Peyer's patch (tissue), 4 donors: ENCODE measurements at regions not wholly inside any gene's neighbourhood (a gene's known extent, or its start where the extent isn't known, plus 50 kb on each side); places are given as distances from the start of the nearest gene placed in this dataset.

Experiments
- DNase-seq, 3 donors: peaks; one replicate each; pipeline ENCODE4 v3.0.0-alpha.2; 2017 to 2019
- H3K27ac ChIP-seq, 4 donors: fragments of 200-600 bp; sonication (generic); one replicate each; pipeline ENCODE4 v1.5.1; 2016 to 2019
- H3K27me3 ChIP-seq, 2 donors: fragments of 200-600 bp; sonication (generic); one replicate each; pipeline ENCODE4 v1.5.1; 2019
- H3K36me3 ChIP-seq, 3 donors: fragments of 200-600 bp; sonication (generic); one replicate each; pipeline ENCODE4 v1.5.1; 2016 to 2019
- H3K4me1 ChIP-seq, 4 donors: fragments of 200-600 bp; sonication (generic); one replicate each; pipeline ENCODE4 v1.5.1; 2016 to 2019
- H3K4me3 ChIP-seq, 4 donors: fragments of 200-600 bp; sonication (generic); 1 replicate in 3 of 4; 2 replicates in 1 of 4; pipeline ENCODE4 v1.5.1; 2016 to 2019; ENCODE audit warnings: mild to moderate bottlenecking in 1 of 4
- H3K9me3 ChIP-seq, 4 donors: fragments of 200-600 bp; sonication (generic); one replicate each; pipeline ENCODE4 v1.5.1; 2016 to 2019; ENCODE audit warnings: mild to moderate bottlenecking in 1 of 4
- CTCF ChIP-seq, 6 experiments: fragments of 450-650 bp in 4 of 6; fragments of 200-600 bp in 2 of 6; sonication (generic) in 1 of 6; IDR thresholded peaks; one replicate each; pipeline ENCODE4 v1.5.1; 2017 to 2019; ENCODE audit warnings: antibody characterized with exemption in 6 of 6, mild to moderate bottlenecking in 3 of 6, moderate library complexity in 1 of 6
- POLR2A ChIP-seq, 2 donors: fragments of 450-650 bp; IDR thresholded peaks; one replicate each; pipeline ENCODE4 v1.5.1; 2017; ENCODE audit warnings: antibody characterized with exemption in 2 of 2, mild to moderate bottlenecking in 2 of 2, moderate library complexity in 2 of 2

- no peak overlapping the region for H3K4me3 ChIP-seq
- no peaks in the 10 kb centered on the region for H3K4me1 ChIP-seq
- no peaks in the 10 kb centered on the region for H3K36me3 ChIP-seq
- no peak overlapping the region for H3K27ac ChIP-seq
- H3K27me3 ChIP-seq, result no peaks in the 10 kb centered on the region
- TF ChIP-seq CTCF (IDR thresholded peaks at IDR 0.05), result no peak
- TF ChIP-seq POLR2A (IDR thresholded peaks at IDR 0.05), result no peak
- no peaks in the 10 kb centered on the region for H3K9me3 ChIP-seq
- no peak for DNase-seq
These were observed 155.6 kb upstream of the GHITM start for GRCh38 chr10:83983578-83984255.

DNA sequence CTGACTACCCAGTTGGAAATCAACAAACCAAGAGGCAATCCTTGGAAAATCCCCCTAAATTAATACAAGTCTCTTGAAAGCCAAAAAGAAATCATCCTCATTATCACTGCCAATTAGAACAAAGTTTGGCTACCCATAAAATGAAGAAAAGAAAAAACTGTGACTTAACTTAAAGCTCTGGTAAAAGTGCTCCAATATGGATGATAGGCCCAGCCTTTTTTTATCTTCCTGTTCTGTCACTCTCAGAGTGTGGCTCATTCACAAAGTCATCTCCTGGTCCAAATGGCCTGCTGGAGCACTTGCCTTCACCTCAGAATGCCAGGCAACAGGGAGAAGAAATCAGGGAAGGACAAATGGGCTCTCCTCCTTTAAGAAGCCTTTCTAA is 155.1 kb upstream of the GHITM start:
- Histone ChIP-seq H3K36me3 (no peaks in the 10 kb centered on the region), H3K4me3 (no peak overlapping the region), H3K27me3 (no peaks in the 10 kb centered on the region), H3K9me3 (no peaks in the 10 kb centered on the region), H3K4me1 (no peaks in the 10 kb centered on the region), H3K27ac (no peak overlapping the region)
- TF ChIP-seq POLR2A (IDR thresholded peaks at IDR 0.05) (no peak), CTCF (IDR thresholded peaks at IDR 0.05) (no peak)
- no peak for DNase-seq

GRCh38 chr10:83986800-83987199 is 152.5 kb upstream of the GHITM start:
- Histone ChIP-seq H3K4me3 (no peak overlapping the region), H3K27me3 (no peaks in the 10 kb centered on the region), H3K9me3 (no peaks in the 10 kb centered on the region), H3K36me3 (no peaks in the 10 kb centered on the region), H3K27ac (no peak overlapping the region), H3K4me1 (no peaks in the 10 kb centered on the region)
- TF ChIP-seq CTCF (IDR thresholded peaks at IDR 0.05) (no peak), POLR2A (IDR thresholded peaks at IDR 0.05) (no peak)
- DNase-seq, result no peak

DNA sequence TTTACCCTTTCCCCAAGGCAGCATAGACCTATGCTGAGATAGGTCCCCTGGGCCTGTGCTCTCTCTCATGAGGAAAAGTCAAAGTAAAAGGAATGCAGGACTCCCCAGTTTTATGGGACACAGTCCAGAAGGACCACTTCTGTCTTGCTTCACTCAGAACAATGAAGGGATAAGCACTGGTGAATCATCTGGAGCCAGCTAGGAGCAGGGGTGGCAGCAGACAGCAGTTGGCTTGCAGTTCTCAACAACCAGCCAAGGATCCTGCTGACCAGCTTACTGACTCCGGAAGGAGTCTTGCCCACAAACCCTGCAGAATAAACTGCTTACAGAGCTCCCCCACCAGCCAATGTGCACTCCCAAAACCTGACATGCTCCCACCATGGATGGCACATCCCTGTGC is 152.1 kb upstream of the GHITM start:
- H3K27me3 ChIP-seq, result no peaks in the 10 kb centered on the region
- no peaks in the 10 kb centered on the region for H3K36me3 ChIP-seq
- H3K4me1 ChIP-seq, result no peaks in the 10 kb centered on the region
- no peak overlapping the region for H3K27ac ChIP-seq
- no peak overlapping the region for H3K4me3 ChIP-seq
- no peaks in the 10 kb centered on the region for H3K9me3 ChIP-seq
- TF ChIP-seq POLR2A (IDR thresholded peaks at IDR 0.05) (no peak), CTCF (IDR thresholded peaks at IDR 0.05) (no peak)
- no peak for DNase-seq

DNA sequence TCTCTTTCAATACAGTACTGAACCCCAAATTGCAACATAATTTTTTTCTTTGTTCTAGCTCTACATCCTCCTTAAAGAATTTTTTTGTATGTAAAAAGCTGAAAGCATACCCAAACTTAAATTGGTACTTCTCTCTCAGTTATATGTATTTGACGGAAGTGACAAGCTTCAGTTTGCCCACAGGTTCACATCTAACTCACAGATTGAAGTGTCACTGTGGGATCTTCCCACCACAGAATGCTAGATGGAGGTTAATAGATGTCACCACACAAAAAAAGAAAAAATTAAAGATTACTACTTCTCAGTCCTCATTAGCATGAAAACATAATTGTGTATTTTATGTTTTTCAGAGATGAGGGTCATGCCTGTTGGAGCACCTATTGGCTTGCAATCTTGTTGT is 150.9 kb upstream of the GHITM start:
- TF ChIP-seq POLR2A (IDR thresholded peaks at IDR 0.05) (no peak), CTCF (IDR thresholded peaks at IDR 0.05) (no peak)
- Histone ChIP-seq H3K36me3 (no peaks in the 10 kb centered on the region), H3K4me3 (no peak overlapping the region), H3K4me1 (no peaks in the 10 kb centered on the region), H3K27me3 (no peaks in the 10 kb centered on the region), H3K27ac (no peak overlapping the region), H3K9me3 (no peaks in the 10 kb centered on the region)
- no peak for DNase-seq

GRCh38 chr10:83990126-83990525 is 149.2 kb upstream of the GHITM start:
- Histone ChIP-seq H3K4me3 (no peak overlapping the region), H3K27me3 (no peaks in the 10 kb centered on the region), H3K36me3 (no peaks in the 10 kb centered on the region), H3K27ac (no peak overlapping the region), H3K9me3 (no peaks in the 10 kb centered on the region), H3K4me1 (no peaks in the 10 kb centered on the region)
- DNase-seq, result no peak
- TF ChIP-seq POLR2A (IDR thresholded peaks at IDR 0.05) (no peak), CTCF (IDR thresholded peaks at IDR 0.05) (no peak)
